ENCODE measurements at regions not wholly inside any gene's neighbourhood (a gene's known extent, or its start where the extent isn't known, plus 50 kb on each side); places are given as distances from the start of the nearest gene placed in this dataset.
A peak's percentile ranks its signal among the peaks of the same experiment; 100 is the strongest.
"Not testable (repeated sequence)": the region's sequence is repeated elsewhere in the genome, so short reads cannot be mapped to it uniquely, and the experiment has no call there.

DNA sequence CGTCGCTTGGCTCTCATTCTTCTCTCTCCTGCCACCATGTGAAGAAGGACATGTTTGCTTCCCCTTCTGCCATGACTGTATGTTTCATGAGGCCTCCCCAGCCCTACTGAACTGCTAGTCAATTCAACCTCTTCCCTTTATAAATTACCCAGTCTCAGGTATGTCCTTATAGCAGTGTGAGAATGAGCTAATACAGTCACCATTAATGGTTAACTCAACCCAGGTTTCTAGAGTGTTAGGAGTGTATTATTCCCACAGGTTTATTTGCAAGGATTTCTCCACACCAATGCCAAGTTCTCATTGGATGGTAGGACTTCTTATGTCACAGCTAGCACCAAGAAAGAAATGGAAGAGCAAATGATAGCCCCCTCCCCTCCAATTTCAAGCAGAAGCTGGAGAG, 71.9 kb downstream of the DYNAP start:
- no peak for DNase-seq (ENCODE audit: low spot score)

DNA sequence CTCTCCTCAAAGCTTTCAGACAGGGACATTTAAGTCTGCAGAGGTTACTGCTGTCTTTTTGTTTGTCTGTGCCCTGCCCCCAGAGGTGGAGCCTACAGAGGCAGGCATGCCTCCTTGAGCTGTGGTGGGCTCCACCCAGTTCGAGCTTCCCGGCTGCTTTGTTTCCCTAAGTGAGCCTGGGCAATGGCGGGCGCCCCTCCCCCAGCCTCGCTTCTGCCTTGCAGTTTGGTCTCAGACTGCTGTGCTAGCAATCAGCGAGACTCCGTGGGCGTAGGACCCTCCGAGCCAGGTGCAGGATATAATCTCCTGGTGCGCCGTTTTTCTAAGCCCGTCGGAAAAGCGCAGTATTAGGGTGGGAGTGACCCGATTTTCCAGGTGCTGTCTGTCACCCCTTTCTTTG, 78.7 kb downstream of the DYNAP start:
- DNase-seq (ENCODE audit: low spot score): not testable (repeated sequence)

GRCh38 chr18:54671291-54671881, 80.3 kb downstream of the DYNAP start:
- peak; percentile 23 for DNase-seq (ENCODE audit: low spot score)

GRCh38 chr18:54672109-54672508, 81.1 kb downstream of the DYNAP start:
- no peak for DNase-seq (ENCODE audit: low spot score)

DNA sequence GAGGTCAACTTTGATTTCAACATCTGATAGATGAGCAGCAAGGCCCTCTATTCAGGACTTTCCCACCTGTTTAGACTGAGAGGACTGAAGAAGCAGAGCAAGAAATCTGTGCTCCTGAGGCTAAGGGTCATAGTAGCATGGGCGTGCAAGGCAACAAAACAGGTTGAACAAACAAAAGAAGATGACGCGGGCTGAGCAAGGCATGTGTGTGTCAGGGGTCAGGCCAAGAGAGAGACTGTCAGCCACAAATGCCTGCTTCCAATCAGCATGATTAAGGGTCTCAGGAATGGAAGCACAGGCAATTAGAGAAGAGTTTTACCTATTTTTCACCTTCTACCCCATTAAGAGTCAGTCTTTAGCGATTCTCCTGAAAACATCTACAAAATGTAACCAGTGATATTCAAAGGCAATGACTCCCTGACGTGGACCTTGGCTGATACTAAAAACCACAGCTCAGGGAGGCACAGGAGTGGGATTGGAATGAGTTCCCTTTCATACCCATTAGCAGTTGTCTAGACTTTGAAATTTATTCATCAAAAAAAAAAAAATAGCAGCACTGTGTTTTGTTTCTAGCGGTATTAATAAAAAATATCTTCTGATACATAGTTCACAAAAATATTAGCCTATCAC, 81.9 kb downstream of the DYNAP start:
- DNase-seq (ENCODE audit: low spot score): peak; percentile 25

DNA sequence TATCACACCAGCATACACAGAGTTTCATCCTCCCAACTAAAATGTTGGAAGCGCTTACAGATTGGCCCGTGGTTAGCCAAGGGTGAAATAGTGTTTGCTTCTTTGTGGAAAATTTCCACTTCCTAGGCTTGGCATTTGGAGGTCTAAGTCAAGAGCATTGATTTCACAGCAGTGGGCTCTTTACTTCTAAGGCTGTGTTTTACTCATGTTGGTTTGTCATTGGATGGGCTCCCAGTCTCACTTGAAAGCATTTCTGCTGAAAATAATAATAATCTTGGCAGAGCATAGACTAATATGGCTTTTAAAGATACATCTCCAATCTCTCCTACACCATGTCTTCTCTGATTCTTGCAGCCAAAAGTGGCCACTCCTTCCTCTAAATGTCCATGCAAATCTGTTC, 82.9 kb downstream of the DYNAP start:
- DNase-seq (ENCODE audit: low spot score): no peak

DNA sequence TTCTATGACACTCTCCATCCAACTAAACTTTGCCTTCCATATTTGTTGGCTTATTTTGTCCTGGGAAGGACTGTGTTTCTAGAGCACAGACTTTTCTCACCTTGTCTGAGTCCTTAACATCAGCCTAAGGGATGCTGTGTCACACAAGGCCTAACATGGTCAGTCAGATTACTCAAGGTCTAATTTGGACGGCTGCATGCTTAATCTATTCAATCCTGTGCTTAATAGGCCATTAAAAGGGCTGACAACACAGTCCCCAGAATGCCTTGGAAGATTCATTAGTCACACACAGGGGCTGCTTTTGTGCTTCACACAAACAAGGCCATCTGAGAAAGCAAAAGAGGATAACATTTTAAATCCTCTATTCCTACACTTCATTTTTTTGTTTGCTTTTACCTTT, 84.0 kb downstream of the DYNAP start:
- DNase-seq (ENCODE audit: low spot score): peak; percentile 18

- DNase-seq (ENCODE audit: low spot score): peak; percentile 71
Observed at GRCh38 chr18:54679318-54680149, 88.5 kb downstream of the DYNAP start.

- DNase-seq (ENCODE audit: low spot score): peak; percentile 28
Observed at GRCh38 chr18:54684784-54685183, 93.7 kb downstream of the DYNAP start.

GRCh38 chr18:54689319-54689718, 98.3 kb downstream of the DYNAP start:
- no peak for DNase-seq (ENCODE audit: low spot score)

- no peak for DNase-seq (ENCODE audit: low spot score)
Observed at GRCh38 chr18:54690198-54690597, 99.2 kb downstream of the DYNAP start.

DNA sequence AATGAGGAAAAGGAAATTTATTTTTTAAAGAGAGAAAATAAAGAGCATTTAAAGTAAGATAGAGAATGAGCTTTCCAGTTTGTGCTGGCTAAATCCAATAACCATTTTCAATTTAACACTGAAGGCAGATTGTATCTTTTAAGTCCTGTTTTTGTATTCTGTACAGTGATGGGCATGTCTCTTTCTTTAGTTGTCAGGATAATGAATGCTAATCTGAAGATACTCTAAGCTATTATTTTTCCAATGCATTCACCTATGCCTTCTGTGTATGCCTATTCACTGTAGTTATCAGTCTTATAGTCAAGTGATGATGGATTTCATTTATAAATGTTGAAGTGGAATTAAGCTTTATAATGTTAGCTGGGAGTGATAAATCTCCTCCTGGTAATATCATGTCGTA, 101.4 kb downstream of the DYNAP start:
- DNase-seq (ENCODE audit: low spot score): no peak

DNA sequence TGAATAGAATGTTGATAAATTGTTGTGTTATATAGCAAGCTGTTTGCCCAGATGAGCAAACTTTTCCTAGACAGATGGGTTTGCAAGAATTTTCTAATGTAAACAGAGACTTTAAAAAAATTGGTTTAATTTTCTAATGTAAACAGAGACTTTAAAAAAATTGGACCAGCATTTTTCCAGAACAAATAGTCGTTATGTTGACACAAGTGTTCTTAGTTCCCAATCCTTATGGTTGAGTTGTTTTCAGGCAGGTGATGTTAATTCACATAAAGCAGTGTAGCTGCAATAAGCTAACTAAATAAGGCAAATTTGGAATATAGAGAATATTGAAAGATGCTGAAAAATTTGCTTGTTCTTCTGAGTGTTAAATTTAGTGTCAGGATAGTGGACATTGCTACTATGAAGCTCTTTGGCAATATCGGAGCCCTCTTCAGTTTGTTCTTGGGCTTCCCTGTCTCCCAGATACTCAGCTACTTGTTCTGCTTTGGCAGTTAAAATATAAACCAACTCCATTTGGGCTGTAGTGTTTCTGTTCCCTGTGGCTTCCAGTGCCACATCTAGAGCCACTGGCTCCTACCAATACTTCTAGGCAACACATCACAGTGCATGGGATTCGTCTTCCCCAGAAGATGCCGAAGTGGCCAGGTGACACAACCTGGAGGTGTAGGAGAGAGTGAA, 105.7 kb downstream of the DYNAP start:
- no peak for DNase-seq (ENCODE audit: low spot score)

DNA sequence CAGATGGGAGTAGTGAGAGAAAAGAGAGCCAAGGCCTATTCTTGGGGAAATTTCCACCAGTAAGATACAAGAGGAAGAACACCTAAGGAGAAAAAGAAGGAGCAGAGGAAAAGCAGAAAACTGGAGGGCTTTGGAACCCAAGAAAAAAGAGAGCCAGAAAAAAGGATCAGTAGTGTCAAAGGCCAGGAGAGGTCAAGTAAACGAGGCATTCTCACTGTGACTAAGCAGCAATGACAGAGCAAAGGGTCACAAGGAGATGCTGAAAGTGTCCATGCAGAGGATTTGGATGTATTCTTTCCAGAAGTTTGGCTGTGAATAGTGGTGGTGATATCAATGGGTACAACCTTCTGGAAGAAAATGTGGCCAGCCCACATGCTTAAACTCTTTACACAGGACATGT, 109.5 kb downstream of the DYNAP start:
- no peak for DNase-seq (ENCODE audit: low spot score)

DNA sequence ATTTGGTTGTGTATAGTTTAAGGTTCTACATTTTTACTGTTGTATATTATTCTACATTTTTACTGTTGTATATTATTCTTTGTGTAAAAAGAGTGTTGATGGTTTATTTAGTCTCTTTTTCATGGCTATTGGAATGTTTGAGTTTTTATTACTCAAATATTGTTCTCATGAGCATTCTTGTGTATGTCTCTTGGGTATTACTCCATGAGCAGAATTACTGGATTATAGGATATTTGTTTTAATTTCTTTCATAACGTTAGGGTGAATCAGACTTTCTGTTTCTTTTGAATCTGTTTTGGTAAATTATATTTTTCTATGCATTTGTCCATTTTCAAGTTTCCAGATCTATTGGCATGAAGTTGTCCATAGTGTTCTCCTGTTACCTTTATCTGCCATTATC, 111.6 kb downstream of the DYNAP start:
- no peak for DNase-seq (ENCODE audit: low spot score)

DNA sequence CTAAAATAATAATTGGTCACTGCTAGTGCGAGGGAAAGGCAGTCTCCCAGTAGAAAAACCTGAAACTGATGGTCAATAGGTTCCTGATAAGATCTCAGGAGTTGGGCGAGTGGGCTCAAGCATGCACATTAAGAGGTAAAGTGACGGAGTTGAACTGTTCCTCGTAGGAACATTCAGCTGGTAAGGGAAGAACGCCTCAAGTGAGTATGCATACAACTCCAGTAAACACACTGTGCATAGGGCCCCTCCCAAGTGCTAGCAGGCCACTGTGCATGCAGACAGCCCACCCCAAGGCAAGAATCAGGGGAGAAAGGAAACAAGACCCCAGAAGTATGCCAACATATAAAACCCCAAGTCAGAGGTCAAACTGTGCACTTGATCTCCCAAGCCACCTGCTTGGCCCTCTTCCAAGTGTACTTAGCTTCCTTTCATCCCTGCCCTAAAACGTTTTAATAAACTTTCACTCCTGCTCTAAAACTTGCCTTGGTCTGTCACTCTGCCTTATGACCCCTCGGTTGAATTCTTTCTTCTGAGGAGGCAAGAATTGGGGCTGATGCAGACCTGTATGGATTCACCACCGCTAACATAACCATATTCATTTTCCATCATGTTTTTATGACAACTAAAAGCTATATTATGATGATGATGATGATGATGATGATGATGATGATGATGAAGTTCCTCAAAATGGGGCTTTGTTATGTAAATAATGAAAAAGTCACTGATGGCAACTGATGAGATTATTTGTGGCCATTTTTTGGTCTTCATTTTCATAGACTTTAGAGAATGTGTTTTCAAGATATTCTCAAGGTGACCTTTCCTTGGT, 118.0 kb upstream of the RAB27B start:
- DNase-seq (ENCODE audit: low spot score): no peak

DNA sequence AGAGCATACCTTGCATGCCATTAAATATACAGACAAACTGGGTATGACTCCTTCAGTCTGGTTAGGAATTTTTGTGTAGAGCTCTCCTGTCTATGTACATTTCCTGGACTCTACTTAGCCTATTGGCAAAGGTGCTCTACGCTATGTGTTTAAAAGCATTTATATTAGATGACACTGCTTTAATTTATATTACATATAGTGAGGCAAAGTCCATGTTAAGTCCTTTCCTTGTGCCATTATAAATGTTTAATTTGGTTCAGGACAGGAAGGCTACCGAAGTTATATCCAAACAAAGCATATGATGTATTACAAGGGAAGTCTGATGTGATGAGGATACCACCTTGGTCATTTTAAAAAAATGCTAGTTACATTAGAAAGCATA, 117.4 kb upstream of the RAB27B start:
- no peak for DNase-seq (ENCODE audit: low spot score)

DNA sequence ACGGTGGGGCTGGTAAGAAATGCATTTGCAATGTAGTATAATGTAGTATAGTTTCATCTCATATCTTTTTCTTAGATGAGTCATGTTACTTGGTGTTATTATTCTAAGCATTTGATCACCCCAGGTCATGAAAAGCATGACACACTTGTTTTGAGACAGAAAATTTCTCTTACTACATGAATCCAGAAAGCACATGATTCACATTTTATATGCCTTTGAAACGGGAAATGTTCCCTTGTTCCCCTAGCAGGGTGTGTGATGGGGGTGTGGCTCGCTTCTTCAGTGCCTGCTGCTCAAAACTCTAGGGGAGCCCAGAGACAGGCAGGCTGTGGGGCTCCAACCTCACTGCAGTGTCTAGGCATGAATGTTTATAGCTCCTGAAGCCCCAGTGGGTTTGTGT, 116.0 kb upstream of the RAB27B start:
- DNase-seq (ENCODE audit: low spot score): no peak

GRCh38 chr18:54712758-54713157, 115.5 kb upstream of the RAB27B start:
- DNase-seq (ENCODE audit: low spot score): no peak

- no peak for DNase-seq (ENCODE audit: low spot score)
Observed at GRCh38 chr18:54713386-54713785, 114.9 kb upstream of the RAB27B start.

DNA sequence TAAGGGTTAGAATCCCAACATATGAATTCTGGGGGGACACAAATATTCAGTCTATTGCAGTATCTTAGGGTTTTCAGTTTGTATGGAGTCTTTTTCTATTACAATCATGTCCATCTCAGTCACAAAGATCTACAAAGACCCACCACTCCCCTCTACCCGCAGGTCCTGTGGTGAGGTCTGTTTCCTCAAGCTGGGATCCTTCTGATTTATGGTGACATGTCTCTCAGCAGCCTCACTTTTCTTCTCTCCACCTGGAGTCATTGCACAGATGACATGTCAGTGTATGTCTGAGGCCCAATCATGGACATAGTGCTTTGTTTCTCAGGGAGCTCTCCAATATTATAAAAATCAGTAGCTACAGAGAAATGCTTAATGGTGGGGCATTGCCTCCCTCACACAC, 113.4 kb upstream of the RAB27B start:
- no peak for DNase-seq (ENCODE audit: low spot score)

- DNase-seq (ENCODE audit: low spot score): no peak
Observed at GRCh38 chr18:54716586-54716985, 111.7 kb upstream of the RAB27B start.
